Activated CD8-positive, alpha-beta T cell treated with anti-CD3 and anti-CD28 coated beads, Interleukin-2, amount 10 ng/mL, durations not matched to agents 7 days and 5 days (primary cell): ENCODE measurements at regions not wholly inside any gene's neighbourhood (a gene's known extent, or its start where the extent isn't known, plus 50 kb on each side); places are given as distances from the start of the nearest gene placed in this dataset.

ENCODE experiments used
- ATAC-seq: fragments of 150-1000 bp; cut with Tn5 transposase; one replicate; pipeline ENCODE4 v1.10.0; 2021; ENCODE audit warnings: moderate library complexity
- CTCF ChIA-PET: fragments of 350-600 bp; sonication (Branson Sonifier 250); formaldehyde crosslinking; loops from one replicate; lab custom pipeline; 2021; ENCODE audit warnings: antibody characterized with exemption; lab: Charles Lee
- POLR2A ChIA-PET: fragments of 350-600 bp; sonication (Branson Sonifier 250); formaldehyde crosslinking; loops from one replicate; lab custom pipeline; 2021; ENCODE audit warnings: antibody characterized with exemption; lab: Charles Lee
- DNase-seq: peaks from one replicate; pipeline ENCODE4 v3.0.0-alpha.2; 2020
- H3K27ac Mint-ChIP-seq: one replicate; pipeline ENCODE4 v1.8.0; 2021; ENCODE audit warnings: mild to moderate bottlenecking, mixed read lengths
- H3K27me3 Mint-ChIP-seq: one replicate; pipeline ENCODE4 v1.8.0; 2021; ENCODE audit warnings: low read depth, mixed read lengths
- H3K36me3 Mint-ChIP-seq: one replicate; pipeline ENCODE4 v1.8.0; 2021; ENCODE audit warnings: low read depth, mixed read lengths
- H3K4me1 Mint-ChIP-seq: one replicate; pipeline ENCODE4 v1.8.0; 2021; ENCODE audit warnings: low read depth, mixed read lengths
- H3K4me3 Mint-ChIP-seq: one replicate; pipeline ENCODE4 v1.8.0; 2021; ENCODE audit warnings: mild to moderate bottlenecking, mixed read lengths
- H3K9me3 Mint-ChIP-seq: one replicate; pipeline ENCODE4 v1.8.0; 2022; ENCODE audit warnings: mixed read lengths; ENCODE audit not compliant: insufficient read depth

DNA sequence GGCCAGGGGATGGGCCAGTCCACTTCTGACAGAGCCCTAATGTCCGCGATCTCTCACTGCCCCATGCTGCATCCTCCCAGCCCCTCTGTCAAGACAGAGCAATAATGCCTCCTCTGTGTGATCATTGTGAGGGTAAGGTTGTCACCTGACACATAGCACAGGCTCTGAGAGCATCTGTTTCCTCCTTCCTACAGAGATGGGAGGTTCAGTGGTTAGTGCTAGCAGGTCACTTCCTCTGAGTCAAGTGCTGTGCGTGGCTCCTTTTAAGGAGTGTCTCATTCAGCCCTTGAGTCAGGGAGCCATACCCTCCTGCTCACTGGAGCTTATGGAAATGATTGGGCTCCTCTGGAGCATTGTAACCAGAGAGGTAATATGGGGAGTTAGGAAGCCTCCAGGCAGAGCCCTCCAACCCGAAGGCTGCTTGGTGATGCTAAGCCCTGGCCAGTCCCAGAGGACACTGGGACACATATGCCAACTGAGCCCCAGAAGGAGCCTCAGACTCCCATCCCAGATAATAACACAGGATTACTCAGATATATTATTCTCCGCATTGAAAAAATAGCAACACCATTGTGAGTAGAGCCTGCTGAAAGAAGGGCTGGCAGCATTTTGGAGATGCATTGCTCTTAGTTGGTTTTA, 189.0 kb downstream of the GALNT1 start:
- no peaks in the 10 kb centered on the region for H3K9me3 Mint-ChIP-seq
- CTCF ChIA-PET: no interaction called here
- POLR2A ChIA-PET: no interaction called here
- no peaks in the 10 kb centered on the region for H3K36me3 Mint-ChIP-seq
- H3K27me3 Mint-ChIP-seq: no peaks in the 10 kb centered on the region
- DNase-seq: peak; percentile 23
- peak; percentile 44 for ATAC-seq
- peaks cover 8% of the 10 kb centered on the region for H3K4me1 Mint-ChIP-seq
- no peak overlapping the region for H3K4me3 Mint-ChIP-seq
- H3K27ac Mint-ChIP-seq: no peak overlapping the region

GRCh38 chr18:35771172-35771571, 189.6 kb downstream of the GALNT1 start:
- H3K4me3 Mint-ChIP-seq: no peak overlapping the region
- CTCF ChIA-PET: no interaction called here
- ATAC-seq (no peak), DNase-seq (no peak)
- no peaks in the 10 kb centered on the region for H3K36me3 Mint-ChIP-seq
- no peaks in the 10 kb centered on the region for H3K9me3 Mint-ChIP-seq
- peaks cover 8% of the 10 kb centered on the region for H3K4me1 Mint-ChIP-seq
- POLR2A ChIA-PET: no interaction called here
- no peak overlapping the region for H3K27ac Mint-ChIP-seq
- H3K27me3 Mint-ChIP-seq: no peaks in the 10 kb centered on the region

DNA sequence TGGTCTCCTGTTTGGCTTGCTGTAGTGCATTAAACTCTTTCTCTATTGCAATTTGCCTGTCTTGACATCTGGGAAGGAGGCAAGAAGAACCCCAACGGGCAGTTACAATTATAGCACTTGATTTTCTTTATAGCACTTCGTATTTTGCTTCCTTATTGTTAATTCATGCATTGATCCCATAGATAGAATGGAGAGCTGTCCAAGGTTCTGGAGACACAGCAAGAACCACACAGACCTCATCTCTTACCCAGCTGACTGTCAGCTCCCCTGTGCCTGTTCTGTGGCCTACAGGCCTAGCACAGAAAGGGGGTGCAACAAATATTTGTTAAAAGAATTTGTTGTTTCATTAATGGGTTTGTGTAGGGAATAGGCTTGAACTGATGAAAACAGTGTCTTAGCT, 194.3 kb downstream of the GALNT1 start:
- Mint-ChIP-seq H3K36me3 (no peaks in the 10 kb centered on the region), H3K9me3 (no peaks in the 10 kb centered on the region), H3K27ac (no peak overlapping the region), H3K27me3 (no peaks in the 10 kb centered on the region), H3K4me1 (no peaks in the 10 kb centered on the region), H3K4me3 (no peak overlapping the region)
- DNase-seq (no peak), ATAC-seq (no peak)
- ChIA-PET POLR2A (no interaction called here), CTCF (no interaction called here)

DNA sequence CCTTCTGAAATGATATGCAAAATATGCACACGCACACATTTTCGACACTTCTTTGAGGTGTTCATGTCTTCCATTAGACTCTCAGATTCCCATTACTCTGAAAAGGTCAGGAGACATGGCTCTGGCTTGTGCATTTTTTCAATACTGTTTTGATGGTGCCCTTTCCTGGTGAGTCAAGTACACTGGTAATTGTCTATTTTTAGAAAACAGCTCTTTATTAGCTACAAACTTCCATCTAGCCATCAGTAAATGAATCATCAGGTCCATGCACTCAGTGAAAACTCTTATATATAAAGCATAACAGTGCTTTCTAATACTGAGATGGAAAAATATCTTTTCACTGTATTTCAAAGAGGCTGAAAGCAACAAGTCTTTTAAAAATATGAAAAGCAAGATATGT, 194.9 kb downstream of the GALNT1 start:
- no peaks in the 10 kb centered on the region for H3K9me3 Mint-ChIP-seq
- H3K4me3 Mint-ChIP-seq: no peak overlapping the region
- no peaks in the 10 kb centered on the region for H3K36me3 Mint-ChIP-seq
- POLR2A ChIA-PET: no interaction called here
- CTCF ChIA-PET: no interaction called here
- DNase-seq (no peak), ATAC-seq (no peak)
- H3K4me1 Mint-ChIP-seq: no peaks in the 10 kb centered on the region
- H3K27ac Mint-ChIP-seq: no peak overlapping the region
- H3K27me3 Mint-ChIP-seq: no peaks in the 10 kb centered on the region

GRCh38 chr18:35777039-35777438, 195.4 kb upstream of the RMP24 start:
- ATAC-seq (no peak), DNase-seq (no peak)
- no peak overlapping the region for H3K27ac Mint-ChIP-seq
- H3K27me3 Mint-ChIP-seq: no peaks in the 10 kb centered on the region
- no peaks in the 10 kb centered on the region for H3K36me3 Mint-ChIP-seq
- CTCF ChIA-PET: no interaction called here
- H3K4me1 Mint-ChIP-seq: no peaks in the 10 kb centered on the region
- no peak overlapping the region for H3K4me3 Mint-ChIP-seq
- POLR2A ChIA-PET: no interaction called here
- no peaks in the 10 kb centered on the region for H3K9me3 Mint-ChIP-seq

DNA sequence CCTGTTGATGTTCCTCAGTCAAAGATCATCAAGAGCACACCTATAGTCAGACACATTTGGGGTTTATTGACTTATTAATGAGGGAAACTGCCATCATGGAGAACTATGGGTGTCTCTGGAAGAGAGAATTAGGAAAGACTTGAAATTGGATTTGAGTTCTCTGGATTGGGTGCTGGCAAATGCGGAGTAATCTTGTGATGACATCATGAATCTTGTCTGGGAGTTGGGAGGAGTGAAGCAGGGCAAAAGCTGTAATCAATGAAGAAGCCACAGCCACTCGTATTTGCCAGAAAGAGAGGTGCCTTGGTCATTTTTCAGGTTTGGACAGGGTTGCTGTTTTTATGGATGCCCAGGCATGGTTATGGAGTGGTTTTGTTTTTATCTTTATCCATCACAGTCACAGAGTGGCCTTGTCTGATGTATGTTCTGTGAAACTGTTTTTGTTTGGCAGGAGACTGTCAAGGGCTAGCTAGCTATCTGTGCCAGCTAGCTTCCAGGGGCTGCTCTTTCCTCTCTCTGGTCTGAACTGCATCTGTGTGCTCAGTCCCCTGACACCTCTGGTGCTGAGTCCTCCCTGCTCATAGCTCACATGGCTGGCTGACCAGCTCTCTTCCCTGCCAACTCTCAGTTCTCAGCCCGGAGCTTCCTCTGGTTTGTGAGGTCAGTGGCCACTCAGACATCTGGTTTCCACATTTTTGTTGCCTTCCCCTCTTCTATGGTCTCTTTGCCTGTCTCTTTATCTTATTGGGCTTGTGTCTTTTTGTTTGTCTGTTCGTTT, 193.4 kb upstream of the RMP24 start:
- no peaks in the 10 kb centered on the region for H3K4me1 Mint-ChIP-seq
- H3K27ac Mint-ChIP-seq: no peak overlapping the region
- CTCF ChIA-PET: no interaction called here
- H3K36me3 Mint-ChIP-seq: no peaks in the 10 kb centered on the region
- ATAC-seq (no peak), DNase-seq (no peak)
- no peaks in the 10 kb centered on the region for H3K27me3 Mint-ChIP-seq
- H3K4me3 Mint-ChIP-seq: no peak overlapping the region
- POLR2A ChIA-PET: no interaction called here
- H3K9me3 Mint-ChIP-seq: no peaks in the 10 kb centered on the region

DNA sequence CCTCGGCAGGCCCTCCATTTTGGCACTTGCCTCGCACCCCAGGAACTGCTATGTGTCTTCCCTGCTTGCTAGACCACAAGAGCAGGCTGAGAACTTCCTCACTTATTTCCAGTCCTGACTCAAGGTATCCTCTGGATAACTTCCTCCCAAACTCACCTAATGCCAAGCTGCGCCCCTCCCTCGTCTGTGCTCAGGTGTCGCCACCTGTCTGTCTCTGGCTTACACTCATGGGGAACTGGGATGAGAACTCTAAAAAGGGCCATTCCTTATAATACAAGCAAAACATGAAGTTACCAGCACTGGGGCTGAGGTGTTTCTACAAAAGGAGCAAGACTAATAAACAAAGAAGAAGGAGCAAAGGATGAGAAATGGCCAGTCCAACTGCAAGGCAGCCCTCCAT, 191.5 kb upstream of the RMP24 start:
- H3K27me3 Mint-ChIP-seq: peaks cover 2% of the 10 kb centered on the region

GRCh38 chr18:35782926-35783325, 189.6 kb upstream of the RMP24 start:
- no peak for DNase-seq
- no peaks in the 10 kb centered on the region for H3K9me3 Mint-ChIP-seq
- no peak overlapping the region for H3K4me3 Mint-ChIP-seq
- peaks cover 4% of the 10 kb centered on the region for H3K27me3 Mint-ChIP-seq
- CTCF ChIA-PET: no interaction called here
- POLR2A ChIA-PET: no interaction called here
- no peak overlapping the region for H3K27ac Mint-ChIP-seq
- no peaks in the 10 kb centered on the region for H3K4me1 Mint-ChIP-seq
- no peaks in the 10 kb centered on the region for H3K36me3 Mint-ChIP-seq
- no peak for ATAC-seq

More for the DNA sequence above, 191.5 kb upstream of the RMP24 start:
- H3K27ac Mint-ChIP-seq: no peak overlapping the region
- H3K9me3 Mint-ChIP-seq: no peaks in the 10 kb centered on the region
- no peaks in the 10 kb centered on the region for H3K4me1 Mint-ChIP-seq
- H3K4me3 Mint-ChIP-seq: no peak overlapping the region
- no peaks in the 10 kb centered on the region for H3K36me3 Mint-ChIP-seq
- ChIA-PET POLR2A (no interaction called here), CTCF (no interaction called here)
- DNase-seq (no peak), ATAC-seq (no peak)

- CTCF ChIA-PET: no interaction called here
- no peak for ATAC-seq
- H3K4me1 Mint-ChIP-seq: no peaks in the 10 kb centered on the region
- H3K4me3 Mint-ChIP-seq: no peak overlapping the region
- POLR2A ChIA-PET: interaction anchor here (0.7 kb wide), 1 partner anchor 30 kb away, joined by 4 read pairs; no protein-coding TSS in a partner anchor
- H3K36me3 Mint-ChIP-seq: no peaks in the 10 kb centered on the region
- peaks cover 5% of the 10 kb centered on the region for H3K27me3 Mint-ChIP-seq
- H3K27ac Mint-ChIP-seq: no peak overlapping the region
- no peaks in the 10 kb centered on the region for H3K9me3 Mint-ChIP-seq
- DNase-seq: no peak
Measured at GRCh38 chr18:35786365-35787042, 186.0 kb upstream of the RMP24 start.

GRCh38 chr18:35789543-35789942, 182.9 kb upstream of the RMP24 start:
- no peaks in the 10 kb centered on the region for H3K9me3 Mint-ChIP-seq
- H3K4me1 Mint-ChIP-seq: no peaks in the 10 kb centered on the region
- no peak overlapping the region for H3K27ac Mint-ChIP-seq
- peaks cover 8% of the 10 kb centered on the region for H3K27me3 Mint-ChIP-seq
- ChIA-PET POLR2A (no interaction called here), CTCF (no interaction called here)
- DNase-seq (no peak), ATAC-seq (no peak)
- H3K4me3 Mint-ChIP-seq: no peak overlapping the region
- H3K36me3 Mint-ChIP-seq: no peaks in the 10 kb centered on the region

GRCh38 chr18:35797948-35798347, 174.5 kb upstream of the RMP24 start:
- CTCF ChIA-PET: no interaction called here

DNA sequence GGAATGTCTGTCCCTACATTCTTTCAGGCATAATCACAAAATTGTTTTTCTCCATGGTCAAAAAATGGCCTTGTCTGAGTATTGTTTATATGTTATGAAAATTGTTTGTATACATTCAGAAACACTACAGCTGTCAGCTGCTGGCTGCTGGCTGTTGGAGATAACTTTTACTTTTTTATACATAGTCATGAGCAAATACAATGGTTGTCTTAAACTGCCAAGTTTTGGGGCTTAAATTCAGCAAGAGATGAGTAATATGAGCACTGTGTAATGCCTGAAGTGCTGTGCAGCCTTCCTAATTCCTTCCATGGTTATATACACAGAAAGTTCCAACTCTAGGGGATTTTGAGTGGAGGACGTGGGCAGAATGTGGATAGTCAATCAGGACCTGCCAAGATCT, 168.9 kb upstream of the RMP24 start:
- no peak for ATAC-seq
- Mint-ChIP-seq H3K9me3 (no peaks in the 10 kb centered on the region), H3K4me1 (no peaks in the 10 kb centered on the region), H3K27ac (no peak overlapping the region), H3K36me3 (no peaks in the 10 kb centered on the region), H3K27me3 (peaks cover 10% of the 10 kb centered on the region), H3K4me3 (no peak overlapping the region)
- POLR2A ChIA-PET: no interaction called here
- DNase-seq: no peak
- CTCF ChIA-PET: no interaction called here

More at GRCh38 chr18:35797948-35798347, 174.5 kb upstream of the RMP24 start:
- POLR2A ChIA-PET: no interaction called here
- peaks cover 5% of the 10 kb centered on the region for H3K27me3 Mint-ChIP-seq
- DNase-seq: no peak
- no peak overlapping the region for H3K4me3 Mint-ChIP-seq
- no peaks in the 10 kb centered on the region for H3K4me1 Mint-ChIP-seq
- H3K27ac Mint-ChIP-seq: no peak overlapping the region
- H3K9me3 Mint-ChIP-seq: no peaks in the 10 kb centered on the region
- ATAC-seq: no peak
- no peaks in the 10 kb centered on the region for H3K36me3 Mint-ChIP-seq
